Liver (tissue), 3 donors: ENCODE measurements at regions not wholly inside any gene's neighbourhood (a gene's known extent, or its start where the extent isn't known, plus 50 kb on each side); places are given as distances from the start of the nearest gene placed in this dataset.

Experiments
- CTCF ChIP-seq: fragments of 150-350 bp; IDR thresholded peaks from 2 replicates; pipeline ENCODE4 v1.5.1; 2017; ENCODE audit warnings: improper control_type of control experiment, low read depth, low read length; ENCODE audit not compliant: missing input control
- EGR1 ChIP-seq, 2 donors: IDR thresholded peaks; 2 replicates each; pipeline ENCODE4 v1.6.1; 2016 to 2018; ENCODE audit warnings: antibody characterized with exemption in 2 of 2, low read depth in 2 of 2
- FOXA2 ChIP-seq: IDR thresholded peaks from 2 replicates; pipeline ENCODE4 v1.6.1; 2016; ENCODE audit warnings: antibody characterized with exemption
- JUND ChIP-seq, 2 donors: IDR thresholded peaks; 2 replicates each; pipeline ENCODE4 v1.6.1; 2016; ENCODE audit warnings: antibody characterized with exemption in 2 of 2
- MAX ChIP-seq: IDR thresholded peaks from 2 replicates; pipeline ENCODE4 v1.6.1; 2016; ENCODE audit warnings: antibody characterized with exemption
- RAD21 ChIP-seq, 2 donors: IDR thresholded peaks; 2 replicates each; pipeline ENCODE4 v1.6.1; 2016; ENCODE audit warnings: antibody characterized with exemption in 2 of 2, mild to moderate bottlenecking in 2 of 2
- REST ChIP-seq: IDR thresholded peaks from 2 replicates; pipeline ENCODE4 v1.6.1; 2016; ENCODE audit warnings: antibody characterized with exemption, mild to moderate bottlenecking
- SP1 ChIP-seq: IDR thresholded peaks from 2 replicates; pipeline ENCODE4 v1.6.1; 2018; ENCODE audit warnings: antibody characterized with exemption, mild to moderate bottlenecking
- TAF1 ChIP-seq: conservative IDR thresholded peaks from 2 replicates; pipeline ENCODE4 v1.6.1; 2016; ENCODE audit warnings: antibody characterized with exemption, mild to moderate bottlenecking
- YY1 ChIP-seq: IDR thresholded peaks from 2 replicates; pipeline ENCODE4 v1.6.1; 2016; ENCODE audit warnings: antibody characterized with exemption, mild to moderate bottlenecking
- TF ChIP-seq, protein P1 (sequence below): IDR thresholded peaks from 2 replicates; pipeline ENCODE4 v1.6.1; 2016; ENCODE audit warnings: antibody characterized with exemption
- donor health status: healthy.
- donor health status: healthy.

- TF ChIP-seq RAD21 (IDR thresholded peaks at IDR 0.05): no peak
- TF ChIP-seq CTCF: no peak
- no peak for TF ChIP-seq TAF1
- no peak for TF ChIP-seq EGR1 (IDR thresholded peaks at IDR 0.05; ENCODE audit: low read depth in 2 of 2)
- no peak for TF ChIP-seq SP1
- TF ChIP-seq YY1: no peak
- no peak for TF ChIP-seq MAX
- TF ChIP-seq, protein P1, sequence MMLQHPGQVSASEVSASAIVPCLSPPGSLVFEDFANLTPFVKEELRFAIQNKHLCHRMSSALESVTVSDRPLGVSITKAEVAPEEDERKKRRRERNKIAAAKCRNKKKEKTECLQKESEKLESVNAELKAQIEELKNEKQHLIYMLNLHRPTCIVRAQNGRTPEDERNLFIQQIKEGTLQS: no peak
- no peak for TF ChIP-seq JUND (IDR thresholded peaks at IDR 0.05)
- TF ChIP-seq REST: no peak
- TF ChIP-seq FOXA2: no peak
Observed at GRCh38 chr2:15787535-15788454, 152.6 kb upstream of the MYCN start.
